HL-60 (cell line): ENCODE measurements at regions not wholly inside any gene's neighbourhood (a gene's known extent, or its start where the extent isn't known, plus 50 kb on each side); places are given as distances from the start of the nearest gene placed in this dataset.
"Not testable (repeated sequence)": the region's sequence is repeated elsewhere in the genome, so short reads cannot be mapped to it uniquely, and the experiment has no call there.

Experiments
- DNase-seq, 2 experiments: peaks; one replicate each; pipeline ENCODE4 v3.0.0-alpha.2; 2010 to 2020; ENCODE audit warnings: low read depth in 1 of 2, low spot score in 1 of 2
- H3K27ac ChIP-seq: fragments of 250-450 bp; sonication (Bioruptor Pico); replicated peaks from 2 replicates; pipeline ENCODE4 v1.5.1; 2020; ENCODE audit warnings: mild to moderate bottlenecking, moderate library complexity
- H3K27me3 ChIP-seq: fragments of 250-450 bp; sonication (Bioruptor Pico); 2 replicates; pipeline ENCODE4 v1.5.1; 2021; ENCODE audit warnings: mild to moderate bottlenecking, moderate library complexity; ENCODE audit not compliant: insufficient read depth, poor library complexity, severe bottlenecking
- H3K4me3 ChIP-seq: replicated peaks from 2 replicates; pipeline ENCODE4 v1.5.1; 2011; ENCODE audit warnings: mild to moderate bottlenecking, control low read depth, low read length; ENCODE audit not compliant: insufficient read depth
- CTCF ChIP-seq: IDR thresholded peaks from one replicate; pipeline ENCODE4 v1.5.1; 2011; ENCODE audit warnings: low read length, control low read depth, inconsistent platforms; ENCODE audit not compliant: insufficient read depth
- GABPA ChIP-seq: IDR thresholded peaks from 2 replicates; pipeline ENCODE4 v1.6.1; 2012; ENCODE audit warnings: low read depth
- POLR2AphosphoS5 ChIP-seq: IDR thresholded peaks from 2 replicates; pipeline ENCODE4 v1.6.1; 2012; ENCODE audit warnings: low read depth
- REST ChIP-seq: IDR thresholded peaks from 2 replicates; pipeline ENCODE4 v1.6.1; 2012; ENCODE audit warnings: low read depth; ENCODE audit not compliant: insufficient replicate concordance
- SPI1 ChIP-seq: IDR thresholded peaks from 2 replicates; pipeline ENCODE4 v1.6.1; 2012; ENCODE audit warnings: low read depth, mild to moderate bottlenecking, borderline replicate concordance

- Histone ChIP-seq H3K27me3 (no peaks in the 10 kb centered on the region), H3K27ac (no peak overlapping the region), H3K4me3 (no peak overlapping the region)
- no peak for TF ChIP-seq GABPA
- no peak for TF ChIP-seq POLR2AphosphoS5
- no peak for TF ChIP-seq REST
- TF ChIP-seq SPI1, result no peak
- TF ChIP-seq CTCF, result no peak
- DNase-seq, result no peak
These were observed 198.3 kb upstream of the STAC start for GRCh38 chr3:36182024-36182423.

- H3K4me3 ChIP-seq, H3K27ac ChIP-seq, DNase-seq, H3K27me3 ChIP-seq: not testable (repeated sequence)
These were observed 193.1 kb upstream of the STAC start for GRCh38 chr3:36187197-36187596.

- no peak for DNase-seq
- Histone ChIP-seq H3K27me3 (no peaks in the 10 kb centered on the region), H3K27ac (no peak overlapping the region), H3K4me3 (no peak overlapping the region)
- no peak for TF ChIP-seq SPI1
- no peak for TF ChIP-seq REST
- TF ChIP-seq POLR2AphosphoS5, result no peak
- TF ChIP-seq GABPA, result no peak
- TF ChIP-seq CTCF, result no peak
These were observed 187.4 kb upstream of the STAC start for GRCh38 chr3:36192901-36193300.

- DNase-seq, result no peak
- TF ChIP-seq SPI1, result no peak
- no peak for TF ChIP-seq POLR2AphosphoS5
- TF ChIP-seq GABPA, result no peak
- no peak for TF ChIP-seq CTCF
- TF ChIP-seq REST, result no peak
- Histone ChIP-seq H3K27me3 (no peaks in the 10 kb centered on the region), H3K27ac (no peak overlapping the region), H3K4me3 (no peak overlapping the region)
These were observed 186.9 kb upstream of the STAC start for GRCh38 chr3:36193448-36193847.
